H9 (cell line): ENCODE measurements at regions not wholly inside any gene's neighbourhood (a gene's known extent, or its start where the extent isn't known, plus 50 kb on each side); places are given as distances from the start of the nearest gene placed in this dataset.

Source experiments
- DNase-seq: peaks from one replicate; pipeline ENCODE4 v3.0.0-alpha.2; 2017
- H2AFZ ChIP-seq: one replicate; pipeline ENCODE4 v1.6.1; 2013; ENCODE audit warnings: mild to moderate bottlenecking, low read length, control low read depth, moderate library complexity
- H2AK5ac ChIP-seq: 2 replicates; pipeline ENCODE4 v1.6.1; 2013; ENCODE audit warnings: low read length, control low read depth, mixed read lengths; ENCODE audit not compliant: insufficient read length
- H2BK120ac ChIP-seq: one replicate; pipeline ENCODE4 v1.6.1; 2013; ENCODE audit warnings: low read depth, mild to moderate bottlenecking, low read length, control low read depth, inconsistent platforms; ENCODE audit not compliant: poor library complexity, severe bottlenecking
- H2BK12ac ChIP-seq: 2 replicates; pipeline ENCODE4 v1.6.1; 2013; ENCODE audit warnings: low read length, control low read depth, mixed read lengths, low read depth; ENCODE audit not compliant: insufficient read length
- H2BK15ac ChIP-seq: 2 replicates; pipeline ENCODE4 v1.6.1; 2013; ENCODE audit warnings: low read depth, low read length, control low read depth
- H2BK20ac ChIP-seq: one replicate; pipeline ENCODE4 v1.6.1; 2013; ENCODE audit warnings: low read depth, mild to moderate bottlenecking, low read length, control low read depth, inconsistent platforms; ENCODE audit not compliant: poor library complexity, severe bottlenecking
- H2BK5ac ChIP-seq: 2 replicates; pipeline ENCODE4 v1.6.1; 2013; ENCODE audit warnings: low read length, control low read depth, mixed read lengths; ENCODE audit not compliant: insufficient read length
- H3K14ac ChIP-seq: 2 replicates; pipeline ENCODE4 v1.6.1; 2013; ENCODE audit warnings: low read length, control low read depth; ENCODE audit not compliant: insufficient read depth
- H3K18ac ChIP-seq: 2 replicates; pipeline ENCODE4 v1.6.1; 2013; ENCODE audit warnings: low read depth, mild to moderate bottlenecking, mixed read lengths, low read length, control low read depth; ENCODE audit not compliant: insufficient read length
- H3K23ac ChIP-seq: 2 replicates; pipeline ENCODE4 v1.6.1; 2013; ENCODE audit warnings: low read length, control low read depth, mixed read lengths, low read depth; ENCODE audit not compliant: insufficient read length
- H3K23me2 ChIP-seq: 2 replicates; pipeline ENCODE4 v1.6.1; 2013; ENCODE audit warnings: low read depth, mild to moderate bottlenecking, mixed read lengths, low read length, control low read depth; ENCODE audit not compliant: insufficient read length, poor library complexity, severe bottlenecking
- H3K27ac ChIP-seq: 2 replicates; pipeline ENCODE4 v1.5.1; 2013; ENCODE audit warnings: low read length, control low read depth, mixed read lengths, low read depth; ENCODE audit not compliant: insufficient read length
- H3K27me3 ChIP-seq: 2 replicates; pipeline ENCODE4 v1.6.1; 2013; ENCODE audit warnings: low read length, control low read depth, inconsistent platforms; ENCODE audit not compliant: insufficient read depth
- H3K4ac ChIP-seq: 2 replicates; pipeline ENCODE4 v1.6.1; 2013; ENCODE audit warnings: low read depth, mild to moderate bottlenecking, control low read depth, inconsistent platforms, low read length, moderate library complexity
- H3K4me1 ChIP-seq: 2 replicates; pipeline ENCODE4 v1.6.1; 2013; ENCODE audit warnings: low read length, control low read depth, inconsistent platforms; ENCODE audit not compliant: insufficient read depth
- H3K4me2 ChIP-seq: 2 replicates; pipeline ENCODE4 v1.6.1; 2013; ENCODE audit warnings: low read length, control low read depth, mixed read lengths; ENCODE audit not compliant: insufficient read length, insufficient read depth
- H3K56ac ChIP-seq: 2 replicates; pipeline ENCODE4 v1.6.1; 2013; ENCODE audit warnings: low read depth, mild to moderate bottlenecking, mixed read lengths, low read length, control low read depth; ENCODE audit not compliant: insufficient read length
- H3K79me1 ChIP-seq: 2 replicates; pipeline ENCODE4 v1.6.1; 2013; ENCODE audit warnings: low read depth, mild to moderate bottlenecking, moderate library complexity, low read length, control low read depth, inconsistent platforms; ENCODE audit not compliant: insufficient read depth, poor library complexity, severe bottlenecking
- H3K79me2 ChIP-seq: 2 replicates; pipeline ENCODE4 v1.6.1; 2013; ENCODE audit warnings: low read length, control low read depth, inconsistent platforms; ENCODE audit not compliant: insufficient read depth
- H3K9ac ChIP-seq: 2 replicates; pipeline ENCODE4 v1.6.1; 2013; ENCODE audit warnings: low read length, control low read depth, mixed read lengths; ENCODE audit not compliant: insufficient read length; ENCODE audit errors: extremely low read depth
- H3K9me3 ChIP-seq: one replicate; pipeline ENCODE4 v1.6.1; 2013; ENCODE audit warnings: low read depth, low read length, inconsistent platforms; ENCODE audit not compliant: control insufficient read depth
- H3T11ph ChIP-seq: one replicate; pipeline ENCODE4 v1.6.1; 2013; ENCODE audit warnings: mild to moderate bottlenecking, low read length, control low read depth, inconsistent platforms
- H4K20me1 ChIP-seq: one replicate; pipeline ENCODE4 v1.6.1; 2013; ENCODE audit not compliant: control insufficient read depth, insufficient read length, insufficient read depth
- H4K5ac ChIP-seq: 2 replicates; pipeline ENCODE4 v1.6.1; 2013; ENCODE audit warnings: low read depth, mild to moderate bottlenecking, mixed read lengths, low read length, control low read depth; ENCODE audit not compliant: insufficient read length
- H4K8ac ChIP-seq: replicated peaks from 2 replicates; pipeline ENCODE4 v1.6.1; 2013; ENCODE audit warnings: low read length, control low read depth, mixed read lengths, low read depth; ENCODE audit not compliant: insufficient read length
- H4K91ac ChIP-seq: 2 replicates; pipeline ENCODE4 v1.6.1; 2013; ENCODE audit warnings: low read depth, mild to moderate bottlenecking, moderate library complexity, mixed read lengths, low read length, control low read depth; ENCODE audit not compliant: insufficient read length
- H3K27ac Mint-ChIP-seq, 3 experiments: 2 replicates in 2 of 3; 3 replicates in 1 of 3; pipeline ENCODE4 v1.8.0; 2020 to 2021; ENCODE audit warnings: mixed read lengths in 3 of 3, mild to moderate bottlenecking in 1 of 3, moderate library complexity in 1 of 3
- H3K27me3 Mint-ChIP-seq: 2 replicates; pipeline ENCODE4 v1.8.0; 2021; ENCODE audit warnings: low read depth, mild to moderate bottlenecking, moderate library complexity, mixed read lengths
- H3K36me3 Mint-ChIP-seq, 3 experiments: 2 replicates in 2 of 3; 3 replicates in 1 of 3; pipeline ENCODE4 v1.8.0; 2020 to 2021; ENCODE audit warnings: low read depth in 3 of 3, mixed read lengths in 3 of 3; ENCODE audit not compliant: insufficient read depth in 1 of 3
- H3K4me1 Mint-ChIP-seq, 2 experiments: 2 replicates each; pipeline ENCODE4 v1.8.0; 2020; ENCODE audit warnings: mixed read lengths in 2 of 2
- H3K4me3 Mint-ChIP-seq, 2 experiments: 2 replicates in 1 of 2; 3 replicates in 1 of 2; pipeline ENCODE4 v1.8.0; 2020 to 2021; ENCODE audit warnings: mild to moderate bottlenecking in 2 of 2, mixed read lengths in 2 of 2, moderate library complexity in 1 of 2
- H3K9me3 Mint-ChIP-seq, 2 experiments: 2 replicates in 1 of 2; 3 replicates in 1 of 2; pipeline ENCODE4 v1.8.0; 2020; ENCODE audit warnings: mild to moderate bottlenecking in 2 of 2, mixed read lengths in 2 of 2, moderate library complexity in 1 of 2
- WGBS: extraction: QIAGEN DNeasy Blood & Tissue Kit; methylation state at CpG from one replicate; pipeline ENCODE4 v1.1.7; 2013; ENCODE audit warnings: missing lambda C conversion rate, low lambda C conversion rate, mixed read lengths; ENCODE audit not compliant: insufficient read length; ENCODE audit errors: extremely low coverage; 5-methylcytosine and 5-hydroxymethylcytosine counted together
- TF ChIP-seq, protein P1 (sequence below): fragments of 200-600 bp; sonication (generic); conservative IDR thresholded peaks from 3 replicates; pipeline ENCODE4 v1.8.0; 2021; ENCODE audit warnings: antibody characterized with exemption, mild to moderate bottlenecking

DNA sequence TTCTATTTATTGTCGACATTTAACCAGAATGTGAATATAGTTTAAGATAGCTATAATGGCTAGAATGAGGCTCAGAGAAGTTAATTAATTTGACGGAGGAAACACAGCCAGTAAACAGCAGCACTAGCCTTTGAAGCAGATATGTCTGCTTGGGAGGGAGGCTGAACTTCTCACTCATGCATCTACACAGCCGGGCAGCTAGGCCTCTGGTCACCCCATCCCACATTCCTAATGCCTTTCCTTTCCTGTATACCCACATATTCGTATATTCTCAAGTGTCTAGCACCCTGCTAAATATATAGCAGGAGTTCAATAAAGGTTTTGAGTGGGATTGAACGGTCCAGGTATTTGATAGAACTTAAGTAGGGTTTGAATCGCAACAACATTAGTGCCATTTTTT lies 230.4 kb upstream of the PDE10A start:
- Histone ChIP-seq H2BK5ac (no peak overlapping the region), H3K4me2 (no peak overlapping the region), H3K79me2 (no peaks in the 10 kb centered on the region), H3K4me1 (no peaks in the 10 kb centered on the region), H3T11ph (no peak overlapping the region), H2BK15ac (no peak overlapping the region), H3K9me3 (no peaks in the 10 kb centered on the region), H3K4ac (no peak overlapping the region), H2AK5ac (no peak overlapping the region), H3K79me1 (no peaks in the 10 kb centered on the region), H3K56ac (no peak overlapping the region), H3K18ac (no peak overlapping the region), H3K27me3 (no peaks in the 10 kb centered on the region; the same call in 1 of the 2 replicates), H2AFZ (no peak overlapping the region), H3K14ac (no peak overlapping the region), H4K8ac (no peak overlapping the region), H2BK20ac (no peak overlapping the region), H4K20me1 (no peaks in the 10 kb centered on the region), H3K27ac (no peak overlapping the region), H3K23ac (no peak overlapping the region), H2BK12ac (no peak overlapping the region), H2BK120ac (no peak overlapping the region), H3K9ac (no peak overlapping the region), H4K5ac (no peak overlapping the region), H4K91ac (no peak overlapping the region), H3K23me2 (no peaks in the 10 kb centered on the region)
- no peak overlapping the region for H3K4me3 Mint-ChIP-seq
- H3K4me1 Mint-ChIP-seq = peaks cover 0 to 7% of the 10 kb centered on the region in 2 experiments; a peak in 1 of 4 replicates
- H3K36me3 Mint-ChIP-seq = no peaks in the 10 kb centered on the region; a peak in 1 of 7 replicates
- H3K9me3 Mint-ChIP-seq = peaks cover 0 to 2% of the 10 kb centered on the region in 2 experiments; a peak in 2 of 5 replicates
- no CpG with 5 or more reads among the region's 6 CpGs for WGBS
- TF ChIP-seq, protein P1, sequence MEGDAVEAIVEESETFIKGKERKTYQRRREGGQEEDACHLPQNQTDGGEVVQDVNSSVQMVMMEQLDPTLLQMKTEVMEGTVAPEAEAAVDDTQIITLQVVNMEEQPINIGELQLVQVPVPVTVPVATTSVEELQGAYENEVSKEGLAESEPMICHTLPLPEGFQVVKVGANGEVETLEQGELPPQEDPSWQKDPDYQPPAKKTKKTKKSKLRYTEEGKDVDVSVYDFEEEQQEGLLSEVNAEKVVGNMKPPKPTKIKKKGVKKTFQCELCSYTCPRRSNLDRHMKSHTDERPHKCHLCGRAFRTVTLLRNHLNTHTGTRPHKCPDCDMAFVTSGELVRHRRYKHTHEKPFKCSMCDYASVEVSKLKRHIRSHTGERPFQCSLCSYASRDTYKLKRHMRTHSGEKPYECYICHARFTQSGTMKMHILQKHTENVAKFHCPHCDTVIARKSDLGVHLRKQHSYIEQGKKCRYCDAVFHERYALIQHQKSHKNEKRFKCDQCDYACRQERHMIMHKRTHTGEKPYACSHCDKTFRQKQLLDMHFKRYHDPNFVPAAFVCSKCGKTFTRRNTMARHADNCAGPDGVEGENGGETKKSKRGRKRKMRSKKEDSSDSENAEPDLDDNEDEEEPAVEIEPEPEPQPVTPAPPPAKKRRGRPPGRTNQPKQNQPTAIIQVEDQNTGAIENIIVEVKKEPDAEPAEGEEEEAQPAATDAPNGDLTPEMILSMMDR = no peak
- H3K27ac Mint-ChIP-seq = no peak overlapping the region; a peak in 1 of 7 replicates
- DNase-seq = no peak
- peaks cover 38% of the 10 kb centered on the region for H3K27me3 Mint-ChIP-seq
